HG03064 (cell line): ENCODE measurements at regions not wholly inside any gene's neighbourhood (a gene's known extent, or its start where the extent isn't known, plus 50 kb on each side); places are given as distances from the start of the nearest gene placed in this dataset.
"Not testable (repeated sequence)": the region's sequence is repeated elsewhere in the genome, so short reads cannot be mapped to it uniquely, and the experiment has no call there.

Experiments used
- ATAC-seq: cut with Tn5 transposase; IDR thresholded peaks from one replicate; pipeline ENCODE4 v1.9.1; 2021; ENCODE audit warnings: low read depth; ENCODE audit not compliant: unreplicated experiment

GRCh38 chr17:27090450-27091042 lies 203.4 kb upstream of the WSB1 start:
- not testable (repeated sequence) for ATAC-seq

GRCh38 chr17:27091043-27091497 lies 202.8 kb upstream of the WSB1 start:
- no peak for ATAC-seq

GRCh38 chr17:27094179-27094578 lies 199.7 kb upstream of the WSB1 start:
- not testable (repeated sequence) for ATAC-seq

GRCh38 chr17:27095821-27096220 lies 198.1 kb upstream of the WSB1 start:
- ATAC-seq = not testable (repeated sequence)

GRCh38 chr17:27099266-27099665 lies 194.6 kb upstream of the WSB1 start:
- not testable (repeated sequence) for ATAC-seq

- not testable (repeated sequence) for ATAC-seq
Observed at GRCh38 chr17:27104605-27105221, 189.2 kb upstream of the WSB1 start.

- ATAC-seq = no peak
Observed at GRCh38 chr17:27105636-27106035, 188.3 kb upstream of the WSB1 start.

- no peak for ATAC-seq
Observed at GRCh38 chr17:27106347-27106981, 187.4 kb upstream of the WSB1 start.

GRCh38 chr17:27106982-27107360 lies 186.9 kb upstream of the WSB1 start:
- ATAC-seq = no peak

- not testable (repeated sequence) for ATAC-seq
Observed at GRCh38 chr17:27107386-27108328, 186.3 kb upstream of the WSB1 start.

GRCh38 chr17:27109346-27109745 lies 184.6 kb upstream of the WSB1 start:
- ATAC-seq = no peak

GRCh38 chr17:27153005-27153404 lies 140.9 kb upstream of the WSB1 start:
- ATAC-seq = no peak

- ATAC-seq = no peak
Observed at GRCh38 chr17:27155866-27156265, 138.0 kb upstream of the WSB1 start.

- ATAC-seq = no peak
Observed at GRCh38 chr17:27157297-27157696, 136.6 kb upstream of the WSB1 start.

GRCh38 chr17:27157898-27158297 lies 136.0 kb upstream of the WSB1 start:
- ATAC-seq = no peak

GRCh38 chr17:27158382-27158781 lies 135.5 kb upstream of the WSB1 start:
- no peak for ATAC-seq

- ATAC-seq = no peak
Observed at GRCh38 chr17:27180322-27180721, 113.6 kb upstream of the WSB1 start.

GRCh38 chr17:27181379-27181925 lies 112.5 kb upstream of the WSB1 start:
- ATAC-seq = not testable (repeated sequence)

- ATAC-seq = no peak
Observed at GRCh38 chr17:27181935-27182334, 112.0 kb upstream of the WSB1 start.

GRCh38 chr17:27197505-27197904 lies 96.4 kb upstream of the WSB1 start:
- not testable (repeated sequence) for ATAC-seq

GRCh38 chr17:27199948-27200347 lies 94.0 kb upstream of the WSB1 start:
- no peak for ATAC-seq
